ENCODE measurements at regions not wholly inside any gene's neighbourhood (a gene's known extent, or its start where the extent isn't known, plus 50 kb on each side); places are given as distances from the start of the nearest gene placed in this dataset.

DNA sequence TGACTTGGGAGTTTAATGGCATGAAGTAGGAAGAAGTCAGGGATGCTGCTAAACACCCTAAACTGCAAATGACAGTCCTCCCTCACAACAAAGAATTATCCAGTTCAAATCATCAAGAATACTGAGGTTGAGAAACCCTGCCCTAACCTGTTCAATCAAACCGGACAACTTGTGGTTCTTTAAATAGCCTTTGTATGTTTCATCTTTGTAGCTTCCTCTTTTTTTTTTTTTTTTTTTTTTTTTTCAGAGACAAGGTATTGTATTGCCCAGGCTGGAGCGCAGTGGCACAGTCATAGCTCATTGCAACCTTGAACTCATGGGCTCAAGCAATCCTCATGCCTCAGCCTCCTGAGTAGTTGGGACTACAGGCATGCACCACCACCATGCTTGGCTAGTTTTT, 52.5 kb upstream of the TTC29 start:
- DNase-seq (ENCODE audit: low read depth), result no peak

GRCh38 chr4:147003956-147004809, 58.5 kb upstream of the TTC29 start:
- no peak for DNase-seq (ENCODE audit: low read depth)

DNA sequence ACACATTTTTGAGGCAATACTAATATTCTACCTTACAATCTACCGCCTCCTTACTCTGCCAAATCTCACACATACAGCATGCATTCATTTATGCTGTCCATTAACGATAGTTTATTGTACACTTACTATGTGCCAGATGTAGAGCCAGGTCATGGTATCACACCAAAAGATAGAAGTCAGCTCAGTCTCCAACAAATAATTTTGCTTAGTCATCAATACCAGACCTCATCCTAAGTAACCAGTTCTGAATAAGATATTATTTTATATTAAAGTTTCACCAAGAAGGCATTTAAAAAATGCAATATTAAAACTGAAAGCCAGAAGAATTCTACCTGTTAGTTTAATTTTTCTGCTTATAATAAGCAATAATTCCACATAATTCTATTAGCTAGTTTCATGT, 60.6 kb upstream of the TTC29 start:
- no peak for DNase-seq (ENCODE audit: low read depth)

- no peak for DNase-seq (ENCODE audit: low read depth)
Observed at GRCh38 chr4:147009875-147010274, 64.2 kb upstream of the TTC29 start.

GRCh38 chr4:147011411-147011810, 65.7 kb upstream of the TTC29 start:
- DNase-seq (ENCODE audit: low read depth), result no peak

DNA sequence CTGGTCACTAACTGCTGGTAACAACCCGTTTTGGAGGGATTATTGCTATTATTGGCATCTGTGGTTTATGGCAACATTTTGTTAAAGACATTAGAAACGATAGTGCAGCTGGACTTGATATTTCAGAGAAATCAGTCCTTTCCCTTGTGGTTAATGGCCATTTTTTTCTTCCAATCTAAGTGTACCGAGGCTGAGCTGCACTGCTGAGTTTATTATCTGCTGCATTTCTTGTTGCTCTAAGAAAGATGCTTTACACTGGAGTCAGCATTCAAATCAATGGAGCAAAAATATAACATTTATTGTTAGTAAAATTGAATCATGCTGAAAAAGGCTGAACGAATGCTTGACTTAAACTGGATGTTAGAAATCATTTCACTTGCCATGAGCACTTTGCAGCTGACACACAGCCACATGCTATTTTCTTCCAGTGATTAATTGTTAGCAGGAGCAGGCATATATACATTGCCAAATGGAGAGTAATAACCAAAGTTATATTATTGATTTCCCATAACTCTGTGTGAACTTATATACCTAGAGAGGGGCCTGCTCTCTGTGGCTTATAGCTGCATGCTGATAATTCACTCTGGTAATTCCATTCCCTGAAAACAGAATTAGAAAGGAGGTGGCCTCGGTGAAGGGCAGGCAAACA, 66.5 kb upstream of the TTC29 start:
- no peak for DNase-seq (ENCODE audit: low read depth)

GRCh38 chr4:147014946-147015345, 69.3 kb upstream of the TTC29 start:
- DNase-seq (ENCODE audit: low read depth), result no peak

GRCh38 chr4:147015491-147015890, 69.8 kb upstream of the TTC29 start:
- DNase-seq (ENCODE audit: low read depth), result no peak

DNA sequence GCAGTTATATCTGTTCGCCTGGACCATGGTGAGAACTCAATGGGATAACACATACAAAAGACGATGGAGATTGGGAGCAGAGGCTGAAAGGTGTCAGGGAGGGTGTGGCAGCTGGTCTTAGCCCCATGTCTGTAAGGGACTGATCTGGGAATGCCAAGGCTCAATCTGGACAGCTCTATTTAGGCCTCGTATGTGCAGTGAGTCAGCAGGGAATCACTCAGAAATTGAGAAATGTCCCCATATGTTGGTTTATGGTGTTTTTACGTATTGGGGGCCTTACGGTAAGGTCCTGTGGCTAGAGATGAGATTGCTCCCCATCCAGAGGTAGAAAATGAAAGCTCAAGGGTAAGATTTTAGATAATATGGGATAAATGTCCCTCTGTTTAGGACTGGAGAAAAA, 71.4 kb upstream of the TTC29 start:
- DNase-seq (ENCODE audit: low read depth), result no peak

- DNase-seq (ENCODE audit: low read depth), result peak; percentile 47
Observed at GRCh38 chr4:147019091-147019490, 73.4 kb upstream of the TTC29 start.

DNA sequence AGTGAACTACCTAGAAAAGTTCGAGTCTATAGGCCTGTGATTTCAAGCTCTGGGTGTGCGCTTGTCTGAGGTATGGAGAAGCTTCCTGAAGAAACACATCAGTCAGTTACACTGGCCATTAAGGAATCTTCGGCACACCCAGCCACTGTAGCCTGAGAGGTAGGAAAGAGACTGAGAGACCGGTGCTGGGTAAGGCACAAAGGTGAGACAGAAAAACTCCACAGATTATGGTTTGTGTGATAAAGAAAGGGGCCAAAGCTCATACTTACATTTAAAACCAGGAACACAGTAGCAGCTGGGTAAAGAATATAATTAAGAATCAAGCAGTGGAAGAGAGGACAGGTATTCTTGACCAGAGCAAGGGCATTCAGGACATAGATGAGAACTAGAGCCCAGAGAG, 74.8 kb upstream of the TTC29 start:
- DNase-seq (ENCODE audit: low read depth), result no peak

DNA sequence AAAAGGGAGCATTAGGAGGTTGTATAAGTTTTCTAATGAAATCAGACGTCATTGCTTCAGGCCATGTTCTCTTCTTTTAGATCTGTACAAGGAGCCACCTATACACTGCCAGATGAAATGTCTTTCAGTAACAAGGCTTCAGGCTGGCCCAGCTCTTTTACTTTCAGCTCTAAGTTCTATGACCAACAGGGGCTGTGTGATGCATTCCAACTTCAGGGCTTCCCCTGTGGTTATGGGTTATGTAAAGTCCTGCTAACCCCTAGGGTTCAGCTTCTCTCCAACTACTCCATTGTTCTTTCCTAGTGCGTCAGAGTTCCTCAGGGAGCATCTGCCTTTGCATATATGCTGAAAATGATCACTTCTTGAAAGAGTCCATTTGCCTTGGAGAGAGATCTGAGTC, 79.4 kb upstream of the TTC29 start:
- no peak for DNase-seq (ENCODE audit: low read depth)

DNA sequence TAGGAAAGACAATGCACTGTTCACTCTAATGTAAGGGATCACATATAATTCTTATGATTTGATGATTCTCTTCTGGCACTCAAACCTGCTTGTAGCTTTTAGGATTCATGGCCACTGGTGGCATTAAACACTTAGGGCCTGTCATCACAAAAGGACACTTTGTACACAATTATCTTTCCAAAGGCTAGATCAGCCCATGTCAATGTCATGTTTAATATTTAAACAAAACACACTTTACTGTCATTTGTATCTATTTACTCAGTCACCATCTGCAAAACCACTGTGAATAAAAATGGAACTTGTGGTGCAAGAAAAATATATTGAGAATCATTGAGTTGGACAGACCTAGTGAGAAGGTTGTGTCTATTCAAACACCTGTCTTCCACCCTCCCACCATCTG, 83.6 kb upstream of the TTC29 start:
- DNase-seq (ENCODE audit: low read depth), result no peak

DNA sequence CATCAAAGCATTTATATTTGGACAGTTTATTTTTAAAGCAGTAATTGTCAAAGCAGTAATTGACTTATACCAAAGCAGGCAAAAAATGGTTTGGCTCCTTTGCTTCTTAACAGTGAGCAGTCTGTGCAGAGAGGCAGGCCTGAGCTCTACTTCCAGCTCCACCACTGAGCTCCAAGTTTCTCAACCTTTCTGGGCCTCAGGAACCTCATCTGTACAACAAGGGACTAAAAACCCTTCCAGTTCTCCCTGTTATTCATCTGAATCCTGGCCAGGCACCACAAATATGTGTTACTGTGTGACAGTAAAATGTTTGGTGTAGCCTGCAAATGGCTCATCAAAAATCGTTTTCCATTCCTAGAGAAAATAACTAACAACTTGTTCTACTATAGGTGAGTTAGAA, 88.7 kb upstream of the TTC29 start:
- DNase-seq (ENCODE audit: low read depth), result peak; percentile 31

DNA sequence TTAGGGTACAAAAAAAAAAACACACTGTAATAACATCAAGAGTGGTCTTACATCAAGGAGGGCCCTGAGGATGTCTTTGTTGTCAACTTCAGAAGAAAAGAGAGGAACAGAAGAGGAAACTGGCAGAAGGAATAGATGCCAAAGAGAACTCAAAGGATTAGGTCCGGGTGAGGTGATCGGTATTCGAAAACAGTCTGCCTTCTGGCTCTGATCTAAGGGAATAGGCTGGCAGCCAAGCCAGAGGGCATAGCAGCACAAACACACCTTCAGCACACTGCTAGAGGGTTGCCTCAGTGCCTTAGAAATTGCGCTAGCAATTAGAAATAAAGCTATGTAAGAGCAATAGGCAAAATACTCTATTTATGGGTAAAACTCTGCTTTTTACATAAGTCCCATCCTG, 91.4 kb upstream of the TTC29 start:
- DNase-seq (ENCODE audit: low read depth), result no peak

GRCh38 chr4:147039976-147040575, 94.4 kb upstream of the TTC29 start:
- DNase-seq (ENCODE audit: low read depth), result no peak

DNA sequence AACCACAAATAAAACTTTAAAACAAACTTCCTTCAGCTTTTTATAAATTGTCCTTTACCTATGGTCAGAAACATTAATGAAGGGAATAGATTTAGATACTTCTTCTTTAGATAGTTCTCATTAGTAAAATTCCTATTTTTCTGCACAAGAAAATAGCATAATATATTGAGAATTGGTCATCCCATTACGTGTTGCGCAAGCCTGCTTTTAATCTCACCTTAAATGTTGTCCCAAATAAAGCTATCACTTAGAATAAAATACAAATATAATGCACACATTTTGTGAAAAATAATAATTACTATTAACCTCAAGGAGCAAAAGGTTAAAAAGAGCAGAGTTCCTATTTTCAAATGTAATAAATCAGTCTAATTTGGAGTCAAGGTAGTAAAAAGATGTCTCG, 95.2 kb upstream of the TTC29 start:
- no peak for DNase-seq (ENCODE audit: low read depth)

DNA sequence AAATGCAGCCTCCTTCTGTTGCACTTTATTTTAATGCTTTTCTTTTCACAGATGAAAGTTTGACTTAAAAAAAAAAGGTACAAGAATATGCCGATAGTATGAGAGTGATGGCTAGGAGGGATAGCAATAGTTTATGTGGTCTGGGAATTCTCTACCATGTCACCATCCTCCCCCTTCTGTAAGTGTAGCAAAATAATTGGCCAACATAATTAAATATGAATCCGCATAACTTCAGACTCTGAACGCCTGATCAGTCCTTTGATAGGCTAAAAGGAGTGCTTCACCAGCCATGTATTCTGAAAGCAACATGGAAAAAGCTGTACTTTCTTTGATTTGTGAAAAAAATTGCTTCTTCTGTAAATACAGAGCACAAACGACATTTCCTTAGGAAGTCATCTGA, 95.7 kb upstream of the TTC29 start:
- DNase-seq (ENCODE audit: low read depth), result no peak

GRCh38 chr4:147042046-147042445, 96.4 kb upstream of the TTC29 start:
- DNase-seq (ENCODE audit: low read depth), result no peak

DNA sequence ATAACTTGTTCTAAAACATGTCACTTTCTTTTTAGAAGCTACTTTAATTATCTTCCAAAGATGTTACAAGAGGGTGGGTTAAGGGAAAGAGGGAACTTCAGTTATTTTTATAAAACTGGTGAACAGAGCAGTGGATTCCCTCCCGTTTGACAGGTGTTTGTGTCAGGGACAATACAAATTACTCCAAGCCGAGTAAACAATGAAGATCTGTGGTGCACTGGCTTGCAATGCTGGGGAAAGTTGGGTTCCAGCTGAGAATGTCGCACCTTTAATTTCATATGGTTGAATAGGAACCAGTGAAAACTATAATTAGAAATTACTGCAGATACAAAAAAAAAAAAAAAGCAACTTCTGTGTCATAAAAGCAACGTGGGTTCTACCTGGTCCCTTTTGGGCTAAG, 98.6 kb upstream of the TTC29 start:
- no peak for DNase-seq (ENCODE audit: low read depth)

DNA sequence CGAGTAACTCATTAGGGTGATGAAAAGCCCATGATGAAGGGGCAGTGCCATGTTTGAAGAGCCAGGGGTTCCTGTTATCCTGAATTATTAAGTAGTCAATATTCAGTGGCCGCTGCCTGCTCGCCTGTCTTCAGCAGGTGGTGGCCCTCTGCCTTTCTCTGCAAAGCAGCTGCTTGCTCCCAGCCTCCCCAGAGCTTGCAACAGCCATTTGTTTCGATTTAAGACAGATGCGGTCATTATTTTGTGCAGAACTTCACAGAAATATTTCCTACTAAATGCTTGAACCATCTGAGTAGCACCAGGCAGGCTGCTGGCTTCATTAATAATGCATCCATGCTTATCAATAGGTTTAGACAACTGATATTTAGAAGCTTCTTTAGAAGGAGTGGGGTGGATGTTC, 104.3 kb upstream of the TTC29 start:
- DNase-seq (ENCODE audit: low read depth), result no peak

DNA sequence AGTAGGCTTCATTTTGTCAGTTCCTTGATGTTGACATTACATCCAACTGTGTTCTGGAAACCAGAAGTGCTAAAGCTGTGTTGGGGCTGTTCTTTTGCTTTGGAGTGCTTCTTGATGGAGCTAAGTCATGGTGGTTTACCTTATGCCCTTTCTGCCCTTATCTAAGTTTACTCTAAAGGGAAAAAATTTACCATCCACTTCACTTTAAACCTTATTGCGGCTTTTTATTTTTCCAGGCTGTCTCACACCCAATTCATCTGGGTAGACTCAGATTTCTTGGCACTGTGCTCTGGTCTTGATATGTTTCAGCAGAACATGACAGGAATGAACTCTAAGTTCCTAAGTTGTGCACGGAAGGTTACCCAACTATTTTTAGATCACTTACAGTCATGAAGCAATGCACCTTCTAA, 104.7 kb upstream of the TTC29 start:
- DNase-seq (ENCODE audit: low read depth), result no peak

DNA sequence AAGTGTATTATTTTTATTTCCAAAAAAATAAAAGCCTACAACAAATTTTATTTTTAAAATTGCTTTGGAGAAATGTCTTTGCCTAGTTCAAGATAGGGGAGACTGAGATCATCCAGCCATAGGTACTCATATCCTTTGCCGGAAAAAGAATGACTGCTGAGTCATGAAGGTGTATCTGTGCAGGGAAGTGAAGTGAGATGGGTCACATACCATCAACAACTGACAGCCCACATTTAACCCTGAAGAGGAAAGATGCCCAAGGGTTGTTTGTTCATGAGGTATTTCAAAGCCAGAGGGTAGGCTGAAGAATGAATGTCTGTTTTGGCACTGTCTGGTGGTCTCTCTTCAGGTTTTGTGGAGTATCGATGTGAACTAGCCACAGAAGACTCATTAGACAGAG, 106.7 kb upstream of the TTC29 start:
- DNase-seq (ENCODE audit: low read depth), result no peak

All from stromal cell of bone marrow (primary cell).